Activated naive CD8-positive, alpha-beta T cell treated with anti-CD3 and anti-CD28 coated beads for 36 hours (primary cell): ENCODE measurements at regions not wholly inside any gene's neighbourhood (a gene's known extent, or its start where the extent isn't known, plus 50 kb on each side); places are given as distances from the start of the nearest gene placed in this dataset.

ENCODE experiments used
- DNase-seq: peaks from one replicate; pipeline ENCODE4 v3.0.0; 2021
- H3K27ac Mint-ChIP-seq: one replicate; pipeline ENCODE4 v1.8.0; 2022; ENCODE audit warnings: mild to moderate bottlenecking, moderate library complexity, mixed read lengths
- H3K27me3 Mint-ChIP-seq: one replicate; pipeline ENCODE4 v1.8.0; 2022; ENCODE audit warnings: mild to moderate bottlenecking, mixed read lengths
- H3K36me3 Mint-ChIP-seq: one replicate; pipeline ENCODE4 v1.8.0; 2021; ENCODE audit warnings: mild to moderate bottlenecking, mixed read lengths
- H3K4me1 Mint-ChIP-seq: one replicate; pipeline ENCODE4 v1.8.0; 2021; ENCODE audit warnings: mixed read lengths
- H3K4me3 Mint-ChIP-seq: one replicate; pipeline ENCODE4 v1.8.0; 2022; ENCODE audit warnings: mild to moderate bottlenecking, moderate library complexity, mixed read lengths
- H3K9me3 Mint-ChIP-seq: one replicate; pipeline ENCODE4 v1.8.0; 2022; ENCODE audit warnings: mixed read lengths

DNA sequence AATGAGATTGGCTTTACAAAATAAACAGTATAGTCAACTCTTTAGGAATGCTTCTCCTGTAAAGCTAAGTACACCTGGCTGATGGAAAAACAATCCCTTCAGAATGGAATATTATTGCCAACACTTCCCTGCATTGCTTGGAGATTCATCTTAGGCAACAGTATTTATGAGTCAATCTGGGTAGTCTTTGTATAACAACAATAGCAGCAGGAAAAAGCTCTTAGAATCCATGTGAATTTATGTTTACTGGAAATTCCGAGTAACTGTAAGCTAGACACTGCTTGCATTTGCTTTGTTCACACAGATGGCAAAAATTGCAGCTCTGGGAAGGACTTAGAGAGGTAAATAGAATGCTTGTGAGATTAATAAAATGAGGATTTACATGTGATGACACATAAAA is 101.7 kb upstream of the NTRK2 start:
- H3K9me3 Mint-ChIP-seq, result no peaks in the 10 kb centered on the region
- no peak overlapping the region for H3K4me3 Mint-ChIP-seq
- peaks cover 4% of the 10 kb centered on the region for H3K27me3 Mint-ChIP-seq
- H3K4me1 Mint-ChIP-seq, result no peaks in the 10 kb centered on the region
- no peaks in the 10 kb centered on the region for H3K36me3 Mint-ChIP-seq
- no peak for DNase-seq
- H3K27ac Mint-ChIP-seq, result no peak overlapping the region

DNA sequence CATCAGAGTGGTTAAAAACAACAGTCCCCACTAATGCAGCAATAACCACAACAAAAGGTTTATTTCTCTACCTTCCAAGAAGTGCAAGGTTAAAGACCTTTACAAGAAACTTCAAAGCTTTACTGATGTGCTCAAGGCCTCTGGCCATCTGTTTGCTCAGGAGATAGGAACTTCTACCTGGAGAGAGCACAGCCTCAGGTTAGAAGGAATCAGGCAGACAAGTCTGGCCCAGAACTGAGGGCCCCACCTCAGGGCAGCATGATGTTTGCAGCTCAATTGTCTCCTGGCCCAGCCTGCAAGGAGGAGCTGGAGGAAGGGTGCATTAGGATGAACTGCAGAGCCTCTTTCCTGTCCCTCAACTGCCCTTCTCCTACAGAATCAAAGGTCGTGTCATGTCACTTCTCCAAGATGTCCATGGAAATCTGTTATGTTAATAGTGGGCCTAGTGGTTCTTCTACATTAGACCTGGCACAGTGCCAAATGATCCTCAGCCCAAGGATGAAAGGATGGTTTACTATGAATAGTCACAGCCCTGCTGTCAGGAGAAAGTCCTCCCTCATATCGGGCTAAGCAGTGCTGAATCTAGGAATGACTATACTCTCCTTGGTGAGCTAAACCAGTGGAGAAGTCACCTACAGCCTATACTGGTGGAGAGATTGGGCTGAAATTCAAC is 98.9 kb upstream of the NTRK2 start:
- Mint-ChIP-seq H3K4me1 (no peaks in the 10 kb centered on the region), H3K9me3 (no peaks in the 10 kb centered on the region), H3K27ac (no peak overlapping the region), H3K4me3 (no peak overlapping the region), H3K36me3 (no peaks in the 10 kb centered on the region), H3K27me3 (no peaks in the 10 kb centered on the region)
- no peak for DNase-seq

DNA sequence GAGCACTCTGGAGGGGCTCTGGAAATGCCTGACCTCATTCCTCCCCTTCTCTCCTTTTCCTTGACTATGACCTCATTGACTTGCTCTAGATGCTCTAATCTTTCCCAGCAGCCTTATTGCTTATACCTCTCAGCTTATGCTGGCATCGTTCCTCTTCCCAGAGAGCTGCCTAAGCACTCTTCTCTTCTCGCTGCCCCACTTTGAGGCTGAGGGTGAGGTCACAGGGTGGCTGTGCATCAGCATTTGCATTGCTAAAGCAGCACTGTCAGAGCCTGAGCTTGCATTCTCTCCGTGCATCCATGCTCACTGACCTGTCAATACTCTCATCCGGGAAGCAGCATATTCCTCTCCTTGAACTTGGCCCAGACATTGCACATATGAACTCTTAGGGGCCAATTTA is 96.4 kb upstream of the NTRK2 start:
- no peak for DNase-seq
- no peak overlapping the region for H3K4me3 Mint-ChIP-seq
- H3K36me3 Mint-ChIP-seq, result no peaks in the 10 kb centered on the region
- H3K4me1 Mint-ChIP-seq, result no peaks in the 10 kb centered on the region
- peaks cover 5% of the 10 kb centered on the region for H3K27me3 Mint-ChIP-seq
- no peaks in the 10 kb centered on the region for H3K9me3 Mint-ChIP-seq
- H3K27ac Mint-ChIP-seq, result no peak overlapping the region

DNA sequence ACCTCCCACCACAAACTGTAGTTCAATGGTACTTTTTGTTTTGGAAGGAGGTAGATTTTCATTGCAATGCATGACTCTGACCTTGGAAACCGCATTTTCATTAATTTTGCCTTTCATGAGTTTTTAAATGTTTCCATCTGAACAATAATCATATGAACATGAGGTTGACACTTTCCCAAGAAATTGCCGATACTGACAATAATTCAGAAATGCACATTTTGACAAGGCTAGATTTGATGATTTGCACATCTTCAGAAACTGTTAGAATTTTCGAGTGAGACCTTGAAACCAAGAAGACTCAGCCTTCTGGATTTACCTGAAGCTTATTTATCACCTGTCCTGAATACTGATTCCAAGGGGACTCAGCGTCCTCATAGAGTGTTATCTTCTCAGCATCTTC is 93.8 kb upstream of the NTRK2 start:
- Mint-ChIP-seq H3K27me3 (peaks cover 5% of the 10 kb centered on the region), H3K36me3 (no peaks in the 10 kb centered on the region)

DNA sequence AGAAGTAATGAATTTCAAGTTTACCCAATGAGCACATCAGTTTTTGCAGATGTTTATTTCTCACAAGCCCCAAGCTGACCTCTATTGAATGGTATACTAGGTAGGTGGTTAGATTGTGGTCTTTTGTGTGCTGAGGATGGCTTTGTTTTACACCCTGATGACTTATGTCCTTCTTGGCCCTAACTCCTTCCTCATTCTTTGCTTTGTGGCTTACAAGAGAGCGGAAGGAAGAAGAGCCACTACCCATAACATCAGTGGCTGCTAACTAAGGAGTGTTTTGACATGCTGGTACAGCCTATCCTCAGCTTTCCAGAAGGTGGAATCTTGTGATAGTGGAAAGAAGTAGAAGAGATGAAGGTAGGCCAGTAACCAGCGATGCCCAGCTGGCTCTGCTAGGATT is 85.7 kb upstream of the NTRK2 start:
- Mint-ChIP-seq H3K4me3 (no peak overlapping the region), H3K4me1 (no peaks in the 10 kb centered on the region), H3K27ac (no peak overlapping the region), H3K27me3 (no peaks in the 10 kb centered on the region), H3K36me3 (no peaks in the 10 kb centered on the region), H3K9me3 (no peaks in the 10 kb centered on the region)
- no peak for DNase-seq

More for the DNA sequence above, 93.8 kb upstream of the NTRK2 start:
- H3K4me1 Mint-ChIP-seq, result no peaks in the 10 kb centered on the region
- no peak overlapping the region for H3K4me3 Mint-ChIP-seq
- no peak for DNase-seq
- no peak overlapping the region for H3K27ac Mint-ChIP-seq
- H3K9me3 Mint-ChIP-seq, result no peaks in the 10 kb centered on the region

DNA sequence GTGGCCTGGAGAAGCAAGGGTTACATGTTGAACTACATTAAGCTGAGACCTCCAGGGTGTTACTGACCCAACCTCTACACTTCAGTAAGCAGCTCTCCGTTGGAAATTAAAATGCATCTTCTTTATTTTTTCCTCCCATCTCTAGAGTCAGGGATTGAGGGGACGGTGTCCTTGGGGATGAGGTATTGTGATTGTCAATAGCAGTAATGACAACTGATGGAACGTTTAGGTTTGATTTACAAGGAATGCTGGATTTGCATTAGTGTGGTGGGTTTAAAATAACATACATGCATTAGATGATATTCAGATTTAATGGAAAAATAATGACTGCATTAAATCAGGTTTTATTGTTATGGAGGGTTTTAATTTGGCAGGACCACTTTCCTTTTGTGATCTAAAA is 82.9 kb upstream of the NTRK2 start:
- no peak for DNase-seq
- no peaks in the 10 kb centered on the region for H3K36me3 Mint-ChIP-seq
- no peak overlapping the region for H3K27ac Mint-ChIP-seq
- H3K27me3 Mint-ChIP-seq, result peaks cover 3% of the 10 kb centered on the region
- no peak overlapping the region for H3K4me3 Mint-ChIP-seq
- H3K4me1 Mint-ChIP-seq, result no peaks in the 10 kb centered on the region
- H3K9me3 Mint-ChIP-seq, result no peaks in the 10 kb centered on the region

DNA sequence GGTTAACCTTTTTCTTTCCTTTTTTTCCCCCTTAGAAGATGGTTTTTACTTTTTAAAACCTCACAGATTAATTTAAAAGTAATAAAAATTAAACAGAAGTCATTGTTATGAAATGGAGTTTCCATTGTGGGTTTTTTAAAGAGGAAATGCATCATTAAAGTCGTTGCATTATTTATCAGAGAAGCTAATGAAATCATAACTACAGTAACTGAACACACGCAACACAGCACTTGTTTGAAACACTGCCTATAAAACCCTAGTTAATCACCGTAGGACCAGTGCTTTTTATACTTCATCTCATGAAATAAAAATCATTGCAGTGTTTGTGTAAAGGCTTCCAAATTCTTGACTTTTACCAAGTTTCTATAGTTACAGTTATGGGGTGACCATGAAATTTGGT is 82.4 kb upstream of the NTRK2 start:
- Mint-ChIP-seq H3K27ac (no peak overlapping the region), H3K4me1 (no peaks in the 10 kb centered on the region), H3K9me3 (no peaks in the 10 kb centered on the region), H3K4me3 (no peak overlapping the region), H3K27me3 (peaks cover 3% of the 10 kb centered on the region), H3K36me3 (no peaks in the 10 kb centered on the region)
- no peak for DNase-seq

DNA sequence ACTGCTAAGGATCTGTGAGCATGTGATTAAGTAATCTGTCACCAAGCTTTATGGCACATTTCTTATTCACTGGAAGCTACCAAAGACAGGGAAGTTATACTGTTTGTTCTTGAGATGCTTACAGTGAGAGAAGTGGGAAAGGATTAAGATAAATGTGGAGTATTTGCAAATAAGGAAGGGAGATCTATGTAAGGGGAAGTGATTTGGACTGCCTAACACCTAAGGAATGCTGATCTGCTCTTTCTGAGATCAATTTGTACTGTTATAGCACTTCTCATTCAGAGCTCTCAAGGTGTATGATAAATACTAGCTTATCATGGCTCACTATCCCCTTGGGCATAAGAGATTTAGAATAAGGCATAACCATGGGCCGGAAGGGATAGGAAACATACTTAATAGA is 80.0 kb upstream of the NTRK2 start:
- peaks cover 3% of the 10 kb centered on the region for H3K27me3 Mint-ChIP-seq
- DNase-seq, result no peak
- no peaks in the 10 kb centered on the region for H3K4me1 Mint-ChIP-seq
- no peaks in the 10 kb centered on the region for H3K36me3 Mint-ChIP-seq
- H3K9me3 Mint-ChIP-seq, result no peaks in the 10 kb centered on the region
- no peak overlapping the region for H3K27ac Mint-ChIP-seq
- no peak overlapping the region for H3K4me3 Mint-ChIP-seq

DNA sequence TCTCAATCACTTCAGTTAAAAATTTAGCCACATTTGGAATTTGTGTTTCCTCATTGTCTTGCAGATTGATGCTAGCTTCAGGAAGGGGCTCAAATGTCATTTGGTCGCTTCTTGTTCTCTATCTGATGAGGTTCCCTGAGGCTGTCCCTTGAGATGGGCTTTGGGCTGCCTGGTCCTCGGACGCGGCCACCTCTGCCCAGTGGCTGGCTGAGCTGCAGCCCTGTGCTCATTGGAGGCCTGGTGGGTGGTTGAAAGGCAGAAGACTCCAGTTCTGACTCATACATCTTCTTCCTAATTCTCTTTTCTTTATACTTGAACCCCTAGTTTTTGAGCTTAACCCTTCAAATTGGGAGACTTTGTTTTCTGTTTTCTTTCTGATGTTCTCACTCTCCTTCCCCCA is 78.8 kb upstream of the NTRK2 start:
- no peaks in the 10 kb centered on the region for H3K9me3 Mint-ChIP-seq
- peaks cover 3% of the 10 kb centered on the region for H3K27me3 Mint-ChIP-seq
- no peaks in the 10 kb centered on the region for H3K36me3 Mint-ChIP-seq
- H3K27ac Mint-ChIP-seq, result no peak overlapping the region
- no peaks in the 10 kb centered on the region for H3K4me1 Mint-ChIP-seq
- no peak overlapping the region for H3K4me3 Mint-ChIP-seq
- DNase-seq, result no peak

DNA sequence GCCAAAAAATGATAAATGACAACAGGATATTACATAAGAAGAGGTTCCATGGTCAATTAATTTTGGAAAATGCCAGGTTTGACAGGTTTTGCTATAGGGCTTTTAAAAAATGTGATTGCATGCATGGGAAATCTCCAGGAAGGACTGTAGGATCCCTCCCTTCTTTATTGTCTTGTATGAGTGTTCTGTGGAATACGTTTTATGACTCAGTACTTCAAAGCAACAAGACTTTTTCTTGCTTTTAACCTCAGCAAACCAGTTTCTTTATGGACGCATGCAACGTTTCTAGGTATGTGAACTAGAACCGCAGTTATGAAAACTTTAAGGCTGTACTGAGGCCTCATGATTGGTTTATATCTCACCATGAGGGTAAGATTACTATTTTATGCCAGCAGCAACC is 76.6 kb upstream of the NTRK2 start:
- H3K36me3 Mint-ChIP-seq, result no peaks in the 10 kb centered on the region
- H3K9me3 Mint-ChIP-seq, result peaks cover 3% of the 10 kb centered on the region
- no peak overlapping the region for H3K27ac Mint-ChIP-seq
- DNase-seq, result no peak
- H3K27me3 Mint-ChIP-seq, result peaks cover 3% of the 10 kb centered on the region
- peaks cover 2% of the 10 kb centered on the region for H3K4me1 Mint-ChIP-seq
- H3K4me3 Mint-ChIP-seq, result no peak overlapping the region

DNA sequence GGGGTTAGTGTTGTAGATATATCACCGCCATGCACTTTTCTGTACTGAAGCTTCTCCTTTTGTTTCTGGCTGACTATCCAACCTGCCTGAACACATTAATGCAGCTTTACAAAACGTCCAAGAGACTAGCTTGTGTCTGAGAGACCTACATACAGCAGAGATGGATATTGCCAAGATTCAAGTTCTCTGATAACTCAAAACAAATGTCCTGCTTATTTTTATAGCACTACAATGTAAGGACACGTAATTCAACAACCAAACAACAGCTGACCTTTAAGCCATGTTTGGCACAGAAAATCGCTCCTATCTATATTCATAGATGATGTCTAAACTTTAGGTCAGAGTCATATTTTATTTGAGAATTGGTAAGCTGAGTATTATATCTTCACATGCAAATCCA is 76.2 kb upstream of the NTRK2 start:
- H3K4me3 Mint-ChIP-seq, result no peak overlapping the region
- peaks cover 3% of the 10 kb centered on the region for H3K27me3 Mint-ChIP-seq
- H3K4me1 Mint-ChIP-seq, result peaks cover 2% of the 10 kb centered on the region
- H3K9me3 Mint-ChIP-seq, result peaks cover 3% of the 10 kb centered on the region
- H3K36me3 Mint-ChIP-seq, result no peaks in the 10 kb centered on the region
- H3K27ac Mint-ChIP-seq, result no peak overlapping the region
- no peak for DNase-seq

DNA sequence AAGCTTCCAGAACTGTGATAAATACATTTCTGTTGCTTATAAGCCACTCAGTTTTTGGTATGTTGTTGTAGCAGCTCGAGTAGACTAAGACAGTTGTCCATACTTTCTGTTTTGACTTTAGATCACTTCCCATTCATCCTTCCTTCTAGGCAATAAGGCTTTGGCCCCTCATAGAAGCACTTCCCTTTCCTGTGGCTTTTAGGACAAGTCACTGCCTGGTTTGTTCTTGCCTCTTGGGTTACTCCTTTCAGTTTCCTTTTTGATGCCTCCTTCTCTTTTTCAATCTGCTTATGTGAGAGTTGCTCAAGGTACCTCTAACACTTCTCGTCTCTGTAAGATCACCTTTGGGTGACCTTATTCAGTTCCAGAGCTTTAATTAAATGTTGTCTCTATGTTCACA is 72.4 kb upstream of the NTRK2 start:
- Mint-ChIP-seq H3K4me1 (peaks cover 2% of the 10 kb centered on the region), H3K9me3 (peaks cover 3% of the 10 kb centered on the region), H3K4me3 (no peak overlapping the region), H3K36me3 (no peaks in the 10 kb centered on the region), H3K27me3 (no peaks in the 10 kb centered on the region), H3K27ac (no peak overlapping the region)
- no peak for DNase-seq

DNA sequence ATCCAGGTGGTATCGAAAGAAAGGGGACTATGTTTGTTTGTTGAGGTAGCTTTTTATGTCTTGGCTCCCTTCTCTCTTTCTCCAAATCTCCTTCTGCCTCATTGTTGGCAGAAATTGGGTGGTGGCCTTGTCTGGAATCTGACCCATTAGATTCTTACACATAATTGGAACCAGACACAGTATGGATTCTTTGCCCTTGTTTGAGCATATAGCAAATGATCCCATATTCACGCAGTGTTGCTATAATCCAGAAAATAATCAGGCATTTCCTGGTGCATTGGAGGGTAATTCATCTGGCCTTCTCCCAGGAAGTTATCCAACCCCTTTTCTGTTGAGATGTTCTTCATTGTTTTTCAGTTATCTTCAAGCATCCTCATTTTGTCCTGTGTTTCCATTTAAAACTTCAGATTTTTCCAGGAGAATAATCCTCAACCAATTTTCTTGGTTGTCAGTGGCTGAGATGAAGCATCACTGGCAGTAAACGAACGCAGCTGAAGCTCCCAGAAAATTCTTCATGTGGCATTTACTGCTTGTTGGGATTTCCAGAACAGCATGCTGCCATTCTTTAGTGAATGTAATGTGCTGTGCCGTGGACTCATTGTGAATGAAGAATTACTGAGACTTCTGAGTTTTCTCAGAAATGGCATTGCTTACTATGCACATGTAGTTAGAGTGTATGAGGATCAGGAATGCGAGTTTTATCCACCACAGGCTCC is 70.5 kb upstream of the NTRK2 start:
- H3K9me3 Mint-ChIP-seq, result peaks cover 3% of the 10 kb centered on the region
- peaks cover 2% of the 10 kb centered on the region for H3K4me1 Mint-ChIP-seq
- no peaks in the 10 kb centered on the region for H3K36me3 Mint-ChIP-seq
- no peak for DNase-seq
- no peak overlapping the region for H3K4me3 Mint-ChIP-seq
- H3K27ac Mint-ChIP-seq, result no peak overlapping the region
- H3K27me3 Mint-ChIP-seq, result no peaks in the 10 kb centered on the region

DNA sequence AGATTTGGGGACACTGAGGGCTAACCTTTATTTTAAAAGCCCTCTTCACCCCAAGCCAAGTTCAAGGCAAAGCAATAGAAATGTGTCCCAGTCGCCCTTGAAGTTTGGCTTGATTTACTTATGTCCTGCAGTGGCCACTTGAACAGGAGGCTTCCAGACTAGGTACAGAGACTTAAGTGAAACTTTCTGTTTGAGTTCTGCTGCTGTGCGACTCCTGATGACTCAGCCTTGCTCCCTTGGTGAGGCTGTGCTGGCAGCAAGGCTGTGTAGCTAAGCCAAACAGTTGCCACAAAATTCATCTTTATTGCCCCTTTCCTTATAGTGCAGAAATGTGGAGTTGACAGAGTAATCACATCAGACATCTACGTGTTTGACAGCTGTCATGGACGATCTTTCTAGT is 68.8 kb upstream of the NTRK2 start:
- Mint-ChIP-seq H3K9me3 (peaks cover 3% of the 10 kb centered on the region), H3K36me3 (no peaks in the 10 kb centered on the region), H3K27ac (no peak overlapping the region), H3K27me3 (peaks cover under 1% of the 10 kb centered on the region), H3K4me3 (no peak overlapping the region), H3K4me1 (peaks cover 2% of the 10 kb centered on the region)
- DNase-seq, result no peak

DNA sequence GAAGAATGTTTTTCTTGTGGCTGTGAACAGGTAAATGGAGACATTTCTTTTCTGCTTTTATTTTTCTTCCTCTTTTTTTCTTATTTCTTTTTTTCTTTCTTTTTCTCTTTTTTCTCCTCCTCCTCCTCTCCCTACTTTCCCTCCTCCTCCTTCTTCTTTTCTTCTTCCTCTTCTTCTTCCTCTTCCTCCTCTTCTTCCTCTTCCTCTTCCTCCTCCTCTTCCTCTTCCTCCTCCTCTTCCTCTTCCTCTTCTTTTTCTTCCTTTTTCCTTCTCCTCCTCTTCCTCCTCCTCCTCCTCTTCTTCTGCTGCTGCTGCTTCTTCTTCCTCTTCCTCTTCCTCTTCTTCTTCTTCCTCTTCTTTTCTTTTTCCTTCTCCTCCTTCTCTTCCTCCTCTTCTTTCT is 65.3 kb upstream of the NTRK2 start:
- DNase-seq, result no peak
- H3K4me1 Mint-ChIP-seq, result no peaks in the 10 kb centered on the region

DNA sequence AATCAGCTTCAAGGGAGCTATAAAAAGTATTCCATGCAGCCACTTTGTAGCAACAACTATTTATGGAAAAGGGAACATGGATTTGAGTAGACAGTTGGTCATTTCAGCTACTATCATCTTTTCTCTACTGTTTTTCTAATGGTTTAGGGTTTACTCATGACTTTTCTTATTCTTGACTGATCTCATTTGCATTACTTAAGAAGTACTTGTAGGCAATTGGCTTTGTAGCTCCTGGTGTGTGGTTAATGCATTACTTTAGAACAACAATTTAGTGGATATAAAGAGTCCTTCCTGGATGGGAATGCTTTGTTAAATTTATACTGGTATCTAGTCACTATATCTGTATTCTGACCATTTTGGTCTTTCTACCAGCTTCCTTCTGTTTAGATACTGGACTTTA is 59.8 kb upstream of the NTRK2 start:
- no peak for DNase-seq
- no peak overlapping the region for H3K27ac Mint-ChIP-seq
- H3K9me3 Mint-ChIP-seq, result peaks cover 3% of the 10 kb centered on the region
- peaks cover 4% of the 10 kb centered on the region for H3K27me3 Mint-ChIP-seq
- H3K4me3 Mint-ChIP-seq, result no peak overlapping the region
- H3K4me1 Mint-ChIP-seq, result no peaks in the 10 kb centered on the region
- H3K36me3 Mint-ChIP-seq, result no peaks in the 10 kb centered on the region

More for the DNA sequence above, 65.3 kb upstream of the NTRK2 start:
- peaks cover 4% of the 10 kb centered on the region for H3K27me3 Mint-ChIP-seq
- H3K4me3 Mint-ChIP-seq, result no peak overlapping the region
- no peak overlapping the region for H3K27ac Mint-ChIP-seq
- peaks cover 3% of the 10 kb centered on the region for H3K9me3 Mint-ChIP-seq
- H3K36me3 Mint-ChIP-seq, result no peaks in the 10 kb centered on the region
